Ishikawa (cell line): ENCODE measurements at regions not wholly inside any gene's neighbourhood (a gene's known extent, or its start where the extent isn't known, plus 50 kb on each side); places are given as distances from the start of the nearest gene placed in this dataset.

Experiments used
- REST ChIP-seq: IDR thresholded peaks from 2 replicates; pipeline ENCODE4 v1.6.1; 2012; ENCODE audit warnings: low read depth, mild to moderate bottlenecking
- ZBTB7A ChIP-seq: IDR thresholded peaks from 2 replicates; pipeline ENCODE4 v1.6.1; 2012; ENCODE audit warnings: low read depth

- TF ChIP-seq REST (no peak), ZBTB7A (no peak)
Measured at GRCh38 chr9:135360617-135361016, 119.0 kb upstream of the PPP1R26 start.
